ENCODE measurements at regions not wholly inside any gene's neighbourhood (a gene's known extent, or its start where the extent isn't known, plus 50 kb on each side); places are given as distances from the start of the nearest gene placed in this dataset.

- no peak for DNase-seq (ENCODE audit: low read depth)
Measured at GRCh38 chr11:119794141-119794665, 65.2 kb upstream of the NECTIN1 start.

- DNase-seq (ENCODE audit: low read depth) = peak; percentile 43
Measured at GRCh38 chr11:119793335-119793984, 64.5 kb upstream of the NECTIN1 start.

- peak; percentile 40 for DNase-seq (ENCODE audit: low read depth)
Measured at GRCh38 chr11:119791701-119792151, 62.7 kb upstream of the NECTIN1 start.

- DNase-seq (ENCODE audit: low read depth) = no peak
Measured at GRCh38 chr11:119791047-119791446, 62.0 kb upstream of the NECTIN1 start.

GRCh38 chr11:119790476-119790875 lies 61.5 kb upstream of the NECTIN1 start:
- no peak for DNase-seq (ENCODE audit: low read depth)

- DNase-seq (ENCODE audit: low read depth) = no peak
Measured at GRCh38 chr11:119789766-119790407, 60.9 kb upstream of the NECTIN1 start.

GRCh38 chr11:119788911-119789560 lies 60.0 kb upstream of the NECTIN1 start:
- no peak for DNase-seq (ENCODE audit: low read depth)

GRCh38 chr11:119788096-119788883 lies 59.3 kb upstream of the NECTIN1 start:
- no peak for DNase-seq (ENCODE audit: low read depth)

- no peak for DNase-seq (ENCODE audit: low read depth)
Measured at GRCh38 chr11:119787074-119787461, 58.1 kb upstream of the NECTIN1 start.

GRCh38 chr11:119786431-119787073 lies 57.6 kb upstream of the NECTIN1 start:
- DNase-seq (ENCODE audit: low read depth) = no peak

- DNase-seq (ENCODE audit: low read depth) = no peak
Measured at GRCh38 chr11:119785131-119785530, 56.1 kb upstream of the NECTIN1 start.

- no peak for DNase-seq (ENCODE audit: low read depth)
Measured at GRCh38 chr11:119784421-119784820, 55.4 kb upstream of the NECTIN1 start.

GRCh38 chr11:119783466-119784400 lies 54.7 kb upstream of the NECTIN1 start:
- DNase-seq (ENCODE audit: low read depth) = peak; percentile 20

- peak; percentile 60 for DNase-seq (ENCODE audit: low read depth)
Measured at GRCh38 chr11:119782739-119783072, 53.7 kb upstream of the NECTIN1 start.

GRCh38 chr11:119782006-119782738 lies 53.2 kb upstream of the NECTIN1 start:
- DNase-seq (ENCODE audit: low read depth) = peak; percentile 9

GRCh38 chr11:119780222-119780953 lies 51.4 kb upstream of the NECTIN1 start:
- peak; percentile 41 for DNase-seq (ENCODE audit: low read depth)

GRCh38 chr11:119779195-119780071 lies 50.4 kb upstream of the NECTIN1 start:
- DNase-seq (ENCODE audit: low read depth) = no peak
